CD4-positive, alpha-beta T cell (primary cell): ENCODE measurements at regions not wholly inside any gene's neighbourhood (a gene's known extent, or its start where the extent isn't known, plus 50 kb on each side); places are given as distances from the start of the nearest gene placed in this dataset.

Source experiments
- ATAC-seq: fragments of 200-7000 bp; cut with Tn5 transposase; one replicate; pipeline ENCODE4 v1.10.0; 2022; ENCODE audit warnings: mild to moderate bottlenecking; ENCODE audit not compliant: poor library complexity
- CTCF ChIA-PET: fragments of 350-600 bp; sonication (Branson Sonifier 250); formaldehyde crosslinking; loops from one replicate; lab custom pipeline; 2021; ENCODE audit warnings: antibody characterized with exemption, inconsistent platforms; lab: Charles Lee
- POLR2A ChIA-PET: fragments of 350-600 bp; sonication (Branson Sonifier 250); formaldehyde crosslinking; loops from one replicate; lab custom pipeline; 2021; ENCODE audit warnings: antibody characterized with exemption, inconsistent platforms; lab: Charles Lee
- DNase-seq, 14 experiments: peaks; one replicate each; pipeline ENCODE4 v3.0.0-alpha.2; 2013 to 2020; ENCODE audit warnings: mixed read lengths in 2 of 14
- H3K27ac ChIP-seq, 2 donors: one replicate each; pipeline versions ENCODE4 v1.5.1 to v1.7.0; 2013; ENCODE audit warnings: low read length in 2 of 2, low read depth in 1 of 2, mild to moderate bottlenecking in 1 of 2
- H3K27me3 ChIP-seq, 2 experiments: 1 replicate in 1 of 2; 2 replicates in 1 of 2; pipeline versions ENCODE4 v1.6.1 to v1.7.0; 2013; ENCODE audit warnings: low read length in 2 of 2, control low read depth in 1 of 2, mild to moderate bottlenecking in 1 of 2, moderate library complexity in 1 of 2; ENCODE audit not compliant: insufficient read depth in 2 of 2, control insufficient read depth in 1 of 2
- H3K36me3 ChIP-seq: one replicate; pipeline ENCODE4 v1.6.1; 2013; ENCODE audit warnings: low read length, control low read depth; ENCODE audit not compliant: insufficient read depth
- H3K4me1 ChIP-seq: one replicate; pipeline ENCODE4 v1.6.1; 2013; ENCODE audit warnings: low read length, control low read depth; ENCODE audit not compliant: insufficient read depth
- H3K4me3 ChIP-seq: one replicate; pipeline ENCODE4 v1.5.1; 2013; ENCODE audit warnings: mild to moderate bottlenecking, low read length, moderate library complexity
- H3K9me3 ChIP-seq, 2 experiments: 1 replicate in 1 of 2; 2 replicates in 1 of 2; pipeline versions ENCODE4 v1.6.1 to v1.7.0; 2013; ENCODE audit warnings: low read length in 2 of 2, mild to moderate bottlenecking in 2 of 2, control low read depth in 1 of 2, moderate library complexity in 1 of 2; ENCODE audit not compliant: control insufficient read depth in 1 of 2, insufficient read depth in 1 of 2
- H3K27ac Mint-ChIP-seq: one replicate; pipeline ENCODE4 v1.8.0; 2020; ENCODE audit warnings: mixed read lengths
- H3K27me3 Mint-ChIP-seq: one replicate; pipeline ENCODE4 v1.8.0; 2021; ENCODE audit warnings: mixed read lengths
- H3K36me3 Mint-ChIP-seq: one replicate; pipeline ENCODE4 v1.8.0; 2021; ENCODE audit warnings: low read depth, mixed read lengths
- H3K4me1 Mint-ChIP-seq: one replicate; pipeline ENCODE4 v1.8.0; 2021; ENCODE audit warnings: low read depth, mixed read lengths
- H3K4me3 Mint-ChIP-seq: one replicate; pipeline ENCODE4 v1.8.0; 2020; ENCODE audit warnings: mild to moderate bottlenecking, mixed read lengths
- H3K9me3 Mint-ChIP-seq: one replicate; pipeline ENCODE4 v1.8.0; 2020; ENCODE audit warnings: mixed read lengths
- CTCF ChIP-seq: fragments of 200-600 bp; IDR thresholded peaks from one replicate; pipeline ENCODE4 v1.8.0; 2022; ENCODE audit warnings: antibody characterized with exemption, mild to moderate bottlenecking
- intact Hi-C, 2 experiments: fragments of 100-400 bp; cut with DNase I in 1 of 2; cut with micrococcal nuclease in 1 of 2; formaldehyde crosslinking; loops; one replicate each; pipeline versions ENCODE4 v1.15.1 to v1.9.0; 2023 to 2025; cut with DNase I, micrococcal nuclease

GRCh38 chr15:92277776-92278175, 115.9 kb upstream of the ST8SIA2 start:
- DNase-seq, result peak in 2 of 14 experiments; percentile 11 to 13
- ATAC-seq, result no peak

GRCh38 chr15:92283813-92284212, 109.9 kb upstream of the ST8SIA2 start:
- Mint-ChIP-seq H3K27me3 (peaks cover 14% of the 10 kb centered on the region), H3K9me3 (no peaks in the 10 kb centered on the region), H3K36me3 (no peaks in the 10 kb centered on the region), H3K27ac (no peak overlapping the region), H3K4me1 (no peaks in the 10 kb centered on the region), H3K4me3 (no peak overlapping the region)
- H3K27ac ChIP-seq, result no peak overlapping the region
- ATAC-seq (no peak), DNase-seq (no peak)
- ChIA-PET POLR2A (no interaction called here), CTCF (no interaction called here)
- H3K36me3 ChIP-seq, result no peaks in the 10 kb centered on the region
- no peaks in the 10 kb centered on the region for H3K9me3 ChIP-seq
- no peaks in the 10 kb centered on the region for H3K4me1 ChIP-seq
- intact Hi-C loops, result no loop called here
- TF ChIP-seq CTCF, result no peak
- H3K27me3 ChIP-seq, result no peaks in the 10 kb centered on the region
- no peak overlapping the region for H3K4me3 ChIP-seq

More at GRCh38 chr15:92277776-92278175, 115.9 kb upstream of the ST8SIA2 start:
- no peaks in the 10 kb centered on the region for H3K4me1 ChIP-seq
- no peak for TF ChIP-seq CTCF
- CTCF ChIA-PET, result no interaction called here
- intact Hi-C loops, result loop anchor here in 1 of 2 experiments (10.0 kb wide), 1 partner anchor 437 kb away; no protein-coding TSS in a partner anchor
- POLR2A ChIA-PET, result no interaction called here
- no peaks in the 10 kb centered on the region for H3K9me3 Mint-ChIP-seq
- H3K4me1 Mint-ChIP-seq, result no peaks in the 10 kb centered on the region
- peaks cover 26% of the 10 kb centered on the region for H3K27me3 Mint-ChIP-seq
- H3K4me3 Mint-ChIP-seq, result no peak overlapping the region
- no peaks in the 10 kb centered on the region for H3K36me3 Mint-ChIP-seq
- H3K27ac ChIP-seq, result no peak overlapping the region
- H3K27me3 ChIP-seq, result peaks cover 0 to 3% of the 10 kb centered on the region in 2 experiments
- no peak overlapping the region for H3K4me3 ChIP-seq
- H3K9me3 ChIP-seq, result no peaks in the 10 kb centered on the region
- no peak overlapping the region for H3K27ac Mint-ChIP-seq
- no peaks in the 10 kb centered on the region for H3K36me3 ChIP-seq

DNA sequence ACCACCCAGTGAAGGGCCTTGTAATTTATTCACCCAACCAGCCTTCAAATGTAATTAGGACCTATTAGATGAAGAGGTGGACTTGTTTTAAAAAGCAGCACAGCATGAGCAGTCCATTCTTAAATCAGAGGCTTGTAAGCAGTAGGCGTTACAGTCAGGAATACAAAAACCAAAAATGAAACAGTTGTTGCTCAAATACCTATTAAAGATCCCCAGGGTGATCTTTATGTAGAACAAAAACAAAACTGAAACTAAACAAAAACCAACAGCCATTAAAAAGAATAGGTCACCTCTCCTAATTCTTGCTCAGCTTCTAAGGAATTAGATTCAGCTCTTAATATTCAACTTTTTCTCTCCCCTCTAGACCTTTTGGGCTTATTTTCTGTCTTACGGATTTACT, 104.9 kb upstream of the ST8SIA2 start:
- DNase-seq (peak in 1 of 14 experiments; percentile 3), ATAC-seq (no peak)
- POLR2A ChIA-PET, result no interaction called here
- Mint-ChIP-seq H3K9me3 (no peaks in the 10 kb centered on the region), H3K4me1 (no peaks in the 10 kb centered on the region), H3K27ac (no peak overlapping the region), H3K36me3 (no peaks in the 10 kb centered on the region), H3K27me3 (peaks cover 26% of the 10 kb centered on the region), H3K4me3 (no peak overlapping the region)
- Histone ChIP-seq H3K27me3 (peaks cover 0 to 15% of the 10 kb centered on the region in 2 experiments), H3K9me3 (no peaks in the 10 kb centered on the region), H3K4me3 (no peak overlapping the region), H3K36me3 (no peaks in the 10 kb centered on the region), H3K4me1 (no peaks in the 10 kb centered on the region), H3K27ac (no peak overlapping the region)
- CTCF ChIA-PET, result no interaction called here
- TF ChIP-seq CTCF, result no peak
- intact Hi-C loops, result no loop called here
